NCI-H524 (cell line): ENCODE measurements at regions not wholly inside any gene's neighbourhood (a gene's known extent, or its start where the extent isn't known, plus 50 kb on each side); places are given as distances from the start of the nearest gene placed in this dataset.
A peak's percentile ranks its signal among the peaks of the same experiment; 100 is the strongest.

ENCODE experiments used
- DNase-seq, 2 experiments: peaks; one replicate each; lab custom pipeline; 2025; lab: John Stamatoyannopoulos, UW

DNA sequence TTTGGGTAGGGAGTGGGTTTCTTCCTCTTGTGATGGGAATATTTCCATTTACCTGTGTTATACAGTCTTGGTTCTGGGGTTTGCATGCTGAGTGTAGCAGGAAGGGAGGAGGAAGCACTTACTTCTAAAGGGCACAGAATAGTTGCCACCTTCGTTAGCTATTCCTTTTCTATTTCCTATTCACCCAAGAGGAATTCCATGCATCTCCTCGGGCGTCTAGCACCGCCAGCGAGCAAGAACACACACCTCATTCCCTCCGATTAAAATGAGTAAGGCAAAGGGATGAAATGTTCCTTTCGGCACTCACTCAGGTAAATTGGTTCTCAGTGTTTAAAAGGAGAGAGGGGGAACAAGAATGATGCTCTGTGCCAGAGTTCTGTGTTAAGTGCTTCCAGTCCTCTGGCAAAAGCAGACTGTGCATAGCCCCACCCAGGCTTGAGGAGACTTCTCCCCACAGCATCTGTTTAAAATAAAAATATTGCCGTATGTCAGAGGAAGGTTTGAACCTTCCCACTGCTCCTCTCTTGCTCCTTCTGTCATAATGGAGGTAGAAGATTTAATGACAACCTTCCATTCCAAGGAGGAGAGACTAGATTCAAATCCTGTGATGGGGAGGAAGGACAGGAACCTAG is 351.4 kb downstream of the PTTG2 start:
- DNase-seq, result no peak

DNA sequence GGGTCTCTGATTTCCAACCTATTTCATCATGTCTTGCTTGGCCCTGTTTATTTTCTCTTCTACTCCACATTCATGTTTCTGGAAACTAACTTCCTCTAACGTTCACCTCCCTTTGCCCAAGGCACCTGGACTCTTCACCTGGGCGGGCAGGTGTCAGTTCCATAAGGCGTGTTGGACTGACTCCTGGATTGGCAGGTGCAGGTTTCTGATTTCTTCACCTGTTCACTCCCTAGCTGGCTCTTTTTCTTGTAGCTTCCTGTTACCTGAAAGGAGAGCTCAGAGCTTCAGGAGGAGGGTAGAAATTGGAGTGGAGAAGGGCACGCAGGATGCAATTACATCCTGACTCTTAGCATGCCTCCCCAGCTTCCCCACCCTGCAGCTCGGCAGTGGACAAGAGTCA is 350.8 kb upstream of the KLF3 start:
- no peak for DNase-seq

DNA sequence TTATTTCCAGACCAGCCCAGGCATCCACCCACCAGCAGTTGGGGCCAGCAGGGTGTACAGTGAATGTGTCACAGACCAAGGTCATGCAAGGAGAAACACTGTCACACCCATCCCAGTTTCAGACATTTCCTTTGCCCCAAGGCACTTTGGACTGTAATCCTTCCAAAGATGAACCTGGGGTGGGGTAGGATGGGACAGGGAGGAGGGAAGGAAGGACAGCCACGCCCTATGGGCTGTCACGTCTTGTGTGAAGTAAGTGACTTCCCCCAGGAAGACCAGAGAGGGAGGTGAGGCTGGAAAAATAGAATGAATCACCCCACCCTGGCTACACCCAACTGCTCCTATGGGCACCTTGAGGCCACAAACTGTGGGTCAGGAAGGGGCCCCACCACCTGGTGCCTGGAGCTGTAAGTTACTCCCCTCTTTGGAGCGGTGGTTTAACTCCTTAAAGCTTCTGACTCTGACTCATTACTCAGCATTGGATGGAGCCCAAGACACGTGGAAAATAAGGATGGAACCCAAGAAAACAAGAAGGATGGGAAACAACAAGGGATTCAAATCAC is 349.9 kb upstream of the KLF3 start:
- no peak for DNase-seq

DNA sequence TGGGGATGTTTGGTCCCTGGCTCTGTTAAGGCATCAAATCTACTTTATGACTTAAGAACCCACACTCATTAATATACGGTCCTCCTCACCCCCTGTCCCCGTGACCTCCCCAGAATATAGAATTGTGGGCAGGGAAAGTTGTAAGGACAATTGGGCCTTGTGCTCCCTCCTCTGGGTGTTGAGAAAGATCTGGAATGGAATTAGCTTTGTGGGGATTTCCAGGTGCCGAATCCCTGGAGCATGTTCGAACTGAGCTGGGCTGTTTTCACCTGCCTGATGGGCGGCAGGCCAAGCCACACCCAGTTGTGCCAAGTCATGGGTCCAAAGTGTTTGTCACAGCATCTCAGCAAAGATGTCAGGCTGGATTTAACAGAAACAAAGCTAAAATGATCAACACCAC is 349.3 kb upstream of the KLF3 start:
- DNase-seq, result no peak

DNA sequence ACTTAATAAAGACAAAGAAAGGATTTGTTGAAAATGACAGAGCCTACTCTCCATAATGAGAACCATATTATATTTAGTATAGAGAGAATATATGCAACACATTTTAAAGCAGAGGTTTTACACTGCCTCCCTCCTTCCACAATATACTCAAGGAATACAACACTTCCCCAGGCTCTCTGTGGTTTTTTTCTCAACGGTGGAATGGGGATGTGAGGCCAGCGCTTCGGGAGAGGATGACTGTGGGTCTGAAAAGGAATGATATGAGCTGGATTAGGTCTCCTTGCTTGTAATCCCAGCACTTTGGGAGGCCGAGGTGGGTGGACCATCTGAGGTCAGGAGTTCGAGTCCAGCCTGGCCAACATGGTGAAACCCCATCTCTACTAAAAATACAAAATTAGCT is 348.7 kb upstream of the KLF3 start:
- no peak for DNase-seq

DNA sequence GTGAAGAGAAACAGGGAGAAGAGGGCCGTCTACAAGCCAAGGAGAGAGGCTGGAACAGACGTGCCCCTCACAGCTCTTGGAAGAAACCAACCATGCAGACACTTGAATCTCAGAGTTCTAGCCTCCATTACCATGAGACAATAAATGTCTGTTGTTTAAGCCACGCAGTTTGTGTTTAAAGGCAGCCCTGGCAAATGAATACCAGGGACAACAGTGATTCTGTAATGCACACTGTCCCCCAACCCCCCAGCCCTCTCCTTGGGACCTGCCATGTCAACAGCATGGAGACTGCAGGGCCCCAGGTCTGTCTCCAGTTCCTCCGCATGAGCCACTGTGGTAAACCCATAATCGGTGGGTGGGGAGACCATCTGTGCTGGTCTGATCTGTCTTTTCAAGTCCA is 348.0 kb upstream of the KLF3 start:
- DNase-seq, result peak in 1 of 2 experiments; percentile 14

DNA sequence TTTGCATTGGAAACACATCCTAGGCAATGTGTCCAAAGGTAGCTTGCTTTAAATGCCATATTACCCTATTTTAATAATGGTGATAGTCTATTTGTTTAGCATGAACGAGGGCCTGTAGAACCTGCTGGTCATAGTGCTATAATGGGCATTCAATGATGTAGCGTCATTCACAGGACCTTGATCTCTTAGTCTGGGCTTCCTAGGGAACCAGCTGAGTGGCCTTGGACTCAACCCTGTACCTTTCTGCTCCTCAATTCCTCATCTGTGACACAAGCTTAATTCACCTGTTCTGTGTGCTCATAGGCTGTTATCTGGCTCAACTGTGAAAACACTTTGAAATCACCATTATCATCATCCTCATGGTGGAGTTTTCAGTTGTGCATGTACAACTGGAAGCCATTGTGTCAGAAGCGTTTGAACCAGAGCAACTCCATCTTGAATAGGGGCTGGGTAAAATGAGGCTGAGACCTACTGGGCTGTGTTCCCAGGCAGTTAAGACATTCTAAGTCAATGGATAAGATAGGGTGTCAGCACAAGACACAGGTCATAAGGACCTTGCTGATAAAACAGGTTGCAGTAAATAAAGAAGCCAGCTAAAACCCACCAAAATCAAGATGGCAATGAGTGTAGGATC is 346.8 kb upstream of the KLF3 start:
- DNase-seq, result no peak

DNA sequence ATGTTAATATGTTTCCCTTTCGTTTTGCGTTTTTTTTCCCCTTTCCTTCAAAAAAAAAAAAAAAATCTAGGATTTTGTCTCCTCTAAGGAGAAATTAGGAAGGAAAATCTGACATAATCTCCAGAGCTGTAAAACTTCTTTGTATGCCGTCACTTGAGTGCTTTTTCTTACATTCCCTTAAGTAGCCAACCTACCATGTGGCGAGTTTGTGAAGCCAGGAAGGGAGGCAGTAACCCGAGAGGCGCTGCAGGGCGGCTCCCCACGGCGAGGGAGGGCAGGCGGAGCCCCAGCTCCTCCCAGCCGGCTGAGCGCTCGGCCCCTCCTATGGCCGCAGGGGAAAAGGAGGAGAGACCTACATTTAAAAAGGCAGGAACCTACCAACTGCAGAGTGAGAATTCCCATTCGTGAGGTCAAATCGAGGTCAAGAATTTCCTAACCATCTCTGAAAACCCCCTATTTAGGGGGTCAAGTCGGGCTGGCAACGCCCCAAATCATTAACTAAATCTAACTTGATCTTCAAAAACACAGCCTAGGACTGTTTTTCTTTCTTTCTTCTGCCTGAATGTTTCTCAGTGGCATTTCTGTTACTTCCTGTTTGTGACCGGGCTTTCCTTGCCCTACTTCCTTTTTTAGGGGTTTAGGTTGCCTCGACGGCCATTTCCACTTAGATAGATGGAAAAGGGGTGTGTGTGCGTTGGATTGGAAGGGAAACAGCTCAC is 345.1 kb upstream of the KLF3 start:
- DNase-seq, result peak; percentile 89 to 92

DNA sequence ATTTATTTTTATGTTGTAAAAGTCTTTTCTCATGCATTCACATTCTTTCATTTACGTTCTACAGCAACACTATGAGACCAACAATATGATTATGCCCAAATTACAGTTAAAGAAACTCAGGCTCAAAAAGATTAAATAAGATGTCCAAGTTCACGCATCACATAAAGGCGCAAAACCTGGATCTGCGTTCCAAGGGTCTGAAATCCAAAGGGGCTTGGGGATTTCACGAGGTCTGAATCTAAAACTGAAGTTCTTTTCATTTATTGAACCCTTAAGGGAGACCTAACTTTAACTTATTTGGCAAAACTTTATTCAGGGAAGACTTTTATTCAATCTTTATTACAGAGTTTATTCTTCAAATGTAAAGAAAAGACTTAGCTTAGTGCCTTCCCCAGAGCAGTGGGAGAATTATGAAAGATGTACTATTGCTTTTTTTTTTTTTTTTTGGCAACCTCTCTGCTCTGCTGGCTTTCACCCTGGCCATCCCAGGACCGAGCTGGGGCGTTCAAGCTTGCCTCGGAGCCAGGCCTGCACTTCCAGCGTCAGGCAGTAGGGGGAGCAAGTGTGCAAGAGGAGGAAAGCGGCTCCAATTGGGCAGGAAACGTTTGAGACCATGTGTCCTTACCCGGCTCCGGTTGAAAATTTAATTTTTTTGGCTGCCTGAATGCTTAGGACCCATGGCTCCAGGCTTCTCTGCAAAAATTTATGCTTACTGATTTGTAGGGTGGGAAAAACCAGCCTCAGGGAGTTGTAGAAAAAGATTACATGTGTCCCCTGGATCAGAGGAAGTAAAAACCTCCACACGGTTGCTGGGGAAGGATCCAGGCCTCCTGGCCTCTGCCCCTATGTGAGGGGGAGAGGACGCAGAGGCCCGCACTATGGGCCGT is 344.3 kb upstream of the KLF3 start:
- DNase-seq, result peak; percentile 64 to 85

DNA sequence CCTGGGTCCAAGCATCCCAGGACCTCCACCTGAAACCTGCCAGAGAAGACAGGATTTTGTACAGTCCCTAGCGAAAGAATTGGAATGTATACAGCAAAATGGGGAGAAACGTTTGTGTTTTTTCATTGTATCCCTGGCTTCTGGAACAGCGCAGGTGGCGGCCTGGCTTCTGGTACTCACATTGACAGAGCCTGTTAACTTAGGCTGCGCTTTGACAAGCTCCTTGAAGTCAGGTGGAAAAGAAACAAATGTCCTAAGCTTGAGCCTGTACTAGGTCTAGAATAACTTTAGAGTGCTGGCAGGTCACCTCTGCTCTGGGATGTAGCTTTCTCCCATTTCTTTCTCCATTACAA is 343.7 kb upstream of the KLF3 start:
- DNase-seq, result no peak

DNA sequence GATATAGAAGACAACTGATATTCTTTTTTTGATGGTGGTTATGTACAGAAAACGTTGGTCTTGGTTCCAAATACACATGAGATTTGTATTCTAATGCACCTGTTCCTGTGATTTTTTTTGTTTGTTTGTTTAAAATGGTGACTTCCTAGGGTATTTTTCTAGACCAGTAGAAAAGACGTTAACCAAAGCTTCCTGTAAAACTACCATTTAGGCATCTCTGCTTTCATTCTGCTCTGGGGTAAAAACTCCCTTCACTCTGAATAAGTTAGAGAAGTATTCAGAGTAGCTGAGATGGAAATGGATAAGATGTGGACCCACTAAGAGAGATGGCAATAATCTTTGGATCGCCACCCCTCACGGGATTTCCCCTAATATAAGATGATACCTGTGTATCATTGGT is 343.2 kb upstream of the KLF3 start:
- no peak for DNase-seq

DNA sequence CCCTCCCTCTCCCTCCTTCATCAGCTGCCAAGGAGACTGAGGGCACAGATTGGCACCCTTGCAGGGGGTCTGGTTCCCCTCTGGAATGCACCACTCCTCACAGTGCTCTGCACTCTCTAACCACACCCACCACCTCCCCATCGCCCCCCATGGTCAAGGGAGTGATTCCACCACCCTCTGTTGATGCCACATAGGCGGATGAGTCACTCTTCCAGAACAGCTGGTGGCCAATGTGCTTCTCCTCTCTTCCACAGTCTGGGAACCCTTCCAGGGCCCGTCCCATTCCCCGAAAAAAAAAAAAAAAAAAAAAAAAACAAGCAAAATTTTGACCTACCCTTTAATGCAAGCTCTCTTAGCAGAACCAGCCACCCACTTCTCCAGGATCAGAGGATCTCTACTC is 341.3 kb upstream of the KLF3 start:
- DNase-seq, result no peak

DNA sequence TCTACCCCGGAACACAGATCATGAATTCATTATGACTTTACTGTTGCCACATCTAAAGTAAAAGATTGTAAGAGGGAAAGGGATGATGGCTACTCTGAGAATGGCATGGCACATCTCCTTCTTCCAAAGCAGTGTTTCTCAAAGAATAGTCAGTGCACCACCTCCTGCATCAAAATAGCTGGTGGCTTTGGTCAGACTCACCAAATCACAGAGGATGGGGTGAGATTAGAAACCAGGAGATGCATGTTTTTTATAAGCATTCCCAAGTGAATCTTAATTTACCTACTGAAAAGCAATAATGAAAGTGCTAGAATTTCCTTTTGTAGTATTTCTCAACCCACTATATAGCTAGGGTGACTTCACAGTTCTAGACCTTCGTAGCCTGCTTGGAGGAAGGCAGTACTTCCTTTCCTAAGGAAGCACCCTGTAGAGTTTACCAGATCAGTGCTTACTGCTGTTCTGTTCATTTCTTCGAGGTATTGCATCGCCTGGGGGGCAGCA is 340.8 kb upstream of the KLF3 start:
- no peak for DNase-seq

DNA sequence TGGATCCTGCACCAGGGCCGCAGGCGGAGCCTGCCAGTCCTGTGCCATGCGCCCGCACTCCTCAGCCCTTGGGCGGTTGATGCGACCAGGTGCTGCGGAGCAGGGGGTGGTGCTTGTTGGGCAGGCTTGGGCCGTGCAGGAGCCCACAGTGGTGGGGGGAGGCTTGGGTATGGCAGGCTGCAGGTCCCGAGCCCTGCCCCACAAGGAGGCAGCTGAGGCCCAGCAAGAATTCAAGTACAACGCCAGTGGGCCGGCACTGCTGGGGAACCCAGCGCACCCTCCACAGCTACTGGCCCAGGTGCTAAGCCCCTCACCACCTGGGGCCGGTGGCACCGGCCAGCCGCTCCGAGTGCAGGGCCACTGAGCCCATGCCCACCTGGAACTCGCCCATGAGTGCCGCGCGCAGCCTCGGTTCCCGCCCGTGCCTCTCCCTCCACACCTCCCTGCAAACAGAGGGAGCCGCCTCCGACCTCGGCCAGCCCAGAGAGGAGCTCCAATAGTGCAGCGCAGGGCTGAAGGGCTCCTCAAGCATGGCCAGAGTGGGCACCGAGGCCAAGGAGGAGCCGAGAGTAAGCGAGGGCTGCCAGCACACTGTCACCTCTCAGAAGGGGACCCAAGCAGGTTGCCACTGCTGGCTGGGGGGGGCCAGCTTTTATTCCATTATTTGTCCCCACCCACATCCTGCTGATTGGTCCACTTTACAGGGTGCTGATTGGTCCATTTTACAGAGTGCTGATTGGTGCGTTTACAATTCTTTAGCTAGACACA is 339.0 kb upstream of the KLF3 start:
- DNase-seq, result no peak

DNA sequence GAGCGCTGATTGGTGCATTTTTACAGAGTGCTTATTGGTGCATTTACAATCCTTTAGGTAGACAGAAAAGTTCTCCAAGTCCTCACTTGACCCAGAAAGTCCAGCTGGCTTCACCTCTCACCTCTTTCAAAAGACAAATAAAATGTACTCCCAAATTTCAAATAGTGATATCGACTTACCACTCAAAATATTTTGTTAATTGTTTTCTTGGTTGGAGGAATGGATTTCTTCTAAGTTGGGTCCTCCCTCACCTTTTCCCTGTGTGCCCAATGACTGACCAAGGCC is 338.4 kb upstream of the KLF3 start:
- no peak for DNase-seq

DNA sequence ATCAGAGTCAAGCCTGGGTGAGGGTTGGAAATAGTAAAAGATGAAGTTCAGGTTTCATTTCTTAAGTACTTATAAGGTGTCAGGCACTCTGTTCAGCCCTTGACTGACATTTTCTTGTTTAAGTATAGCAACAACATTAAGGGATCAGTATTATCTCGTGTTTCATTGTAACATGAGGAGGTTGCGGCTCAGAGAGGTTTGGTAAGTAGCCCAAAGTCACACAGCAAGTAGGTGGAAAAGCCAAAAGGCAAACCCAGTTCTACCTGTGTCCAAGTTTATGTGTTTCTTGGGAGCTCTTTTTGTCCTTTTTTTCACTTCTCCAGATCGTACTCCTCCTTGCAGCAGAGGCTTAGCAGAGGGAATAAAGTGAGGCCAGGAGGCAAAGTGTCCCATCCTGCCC is 337.5 kb upstream of the KLF3 start:
- DNase-seq, result no peak

DNA sequence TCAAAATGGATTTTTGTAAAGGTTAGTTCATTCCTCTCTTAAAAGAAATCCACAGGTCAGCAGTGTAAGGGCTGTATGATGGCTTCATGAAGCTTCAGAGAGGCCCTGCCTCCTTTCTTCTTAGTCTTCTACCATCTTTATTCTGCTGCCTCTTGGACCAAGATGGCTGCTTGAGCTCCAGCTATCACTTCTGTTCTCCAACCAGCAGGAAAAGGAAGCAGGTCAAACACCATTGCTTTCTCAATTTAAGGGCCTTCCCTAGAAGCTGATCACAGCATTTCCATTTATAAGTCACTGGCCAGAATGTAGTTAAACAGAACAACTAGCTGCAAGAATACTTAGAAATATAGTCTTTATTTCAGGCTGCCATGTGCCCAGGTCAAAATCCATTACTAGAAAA is 336.8 kb upstream of the KLF3 start:
- DNase-seq, result no peak

DNA sequence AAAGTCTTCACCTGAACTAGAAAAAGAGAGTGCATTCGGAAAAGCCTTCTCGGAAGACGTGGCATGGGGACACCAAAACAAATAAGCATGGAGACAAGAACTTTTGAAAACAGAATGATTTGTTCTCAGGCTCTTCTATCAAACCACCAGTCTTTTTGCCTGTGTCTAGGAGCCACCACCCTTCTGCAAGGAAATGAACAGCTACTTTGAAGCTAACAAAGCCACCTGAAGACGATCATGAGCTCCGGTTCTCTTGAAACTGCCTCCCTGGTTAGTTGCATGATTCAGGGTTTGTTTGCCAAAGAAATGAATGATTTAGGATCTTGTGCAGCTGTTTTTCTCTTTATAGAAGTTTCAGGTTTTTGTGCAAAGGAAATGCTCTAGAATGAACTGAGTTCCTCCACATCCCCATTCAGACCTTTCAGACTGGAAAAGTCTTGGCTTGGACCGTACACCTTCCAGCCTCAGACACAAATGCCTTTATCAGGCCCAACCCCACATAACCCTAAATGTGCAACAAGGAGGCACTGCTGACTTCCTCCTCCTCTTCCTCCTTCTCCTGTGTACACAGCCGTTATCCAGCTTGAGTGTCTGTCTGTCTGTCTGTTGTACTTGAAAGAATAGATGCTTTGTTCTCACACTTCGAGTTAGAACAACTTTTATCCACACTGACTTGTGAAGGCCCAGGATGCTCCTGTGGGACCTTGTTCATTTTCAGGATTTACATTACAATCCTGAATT is 334.8 kb upstream of the KLF3 start:
- DNase-seq, result no peak

DNA sequence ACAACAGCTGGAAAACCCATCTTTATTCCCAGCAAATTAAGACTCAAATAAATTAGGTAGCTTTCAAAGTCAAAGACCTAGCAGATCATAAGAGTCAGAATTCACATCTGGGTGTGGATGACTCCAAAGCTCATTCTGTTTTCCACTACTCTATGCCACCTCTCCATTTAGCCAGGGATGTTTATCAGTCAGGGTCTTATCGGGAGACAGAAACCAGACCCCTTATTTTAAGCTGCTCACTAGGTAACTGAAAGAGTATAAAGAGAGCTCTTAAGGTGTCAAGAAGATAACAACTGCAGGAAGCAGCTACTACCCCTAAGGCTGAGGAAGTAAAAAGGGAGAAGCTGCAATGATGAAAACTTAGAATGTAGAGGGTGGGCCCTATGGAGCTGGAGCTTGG is 333.7 kb upstream of the KLF3 start:
- no peak for DNase-seq

DNA sequence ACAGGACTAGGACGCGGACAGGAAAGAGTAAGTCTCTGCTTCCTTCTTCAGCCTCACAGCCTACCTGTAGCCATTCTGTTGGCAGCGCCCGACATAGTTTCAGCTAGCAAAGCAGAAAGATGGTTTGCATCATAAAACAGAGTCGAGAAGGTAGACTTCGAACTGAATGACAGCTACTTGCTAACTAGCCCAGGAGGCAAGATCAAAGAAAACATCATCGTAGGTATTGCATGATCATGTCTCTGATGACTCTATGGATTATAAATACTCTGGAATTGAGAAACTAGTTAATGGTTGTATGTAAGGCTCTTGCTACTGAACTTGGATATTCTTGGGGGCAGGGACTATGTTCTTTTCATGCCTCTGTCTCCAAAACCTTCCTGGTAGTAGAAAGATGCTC is 333.1 kb upstream of the KLF3 start:
- no peak for DNase-seq

DNA sequence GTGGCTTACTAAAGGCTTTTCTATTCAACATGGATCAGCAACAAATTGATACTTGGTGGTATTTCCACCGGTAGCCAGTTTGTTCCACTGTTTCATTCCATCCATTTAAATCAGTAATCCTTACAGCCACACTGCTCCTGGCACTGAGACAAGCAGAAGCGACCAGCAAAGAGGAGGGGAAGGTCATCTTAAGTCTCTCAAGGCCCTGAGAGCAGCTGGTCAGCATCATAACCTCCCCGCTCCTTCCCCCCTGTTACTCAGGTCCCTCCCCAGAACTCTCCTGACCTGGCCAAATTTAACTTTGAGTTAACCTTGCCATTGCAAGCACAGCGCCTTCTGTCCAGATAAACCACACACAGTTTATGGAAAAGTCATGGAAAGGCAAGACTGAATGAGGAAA is 331.3 kb upstream of the KLF3 start:
- DNase-seq, result no peak
